Kidney capillary endothelial cell (primary cell): ENCODE measurements at regions not wholly inside any gene's neighbourhood (a gene's known extent, or its start where the extent isn't known, plus 50 kb on each side); places are given as distances from the start of the nearest gene placed in this dataset.
"Not testable (repeated sequence)": the region's sequence is repeated elsewhere in the genome, so short reads cannot be mapped to it uniquely, and the experiment has no call there.

ENCODE experiments used
- DNase-seq: peaks from one replicate; pipeline ENCODE4 v3.0.0-alpha.2; 2018; ENCODE audit warnings: low spot score

GRCh38 chr9:67423049-67423728 lies 430.8 kb upstream of the SPATA31A3 start:
- DNase-seq: not testable (repeated sequence)

GRCh38 chr9:67418496-67419079 lies 426.2 kb upstream of the SPATA31A3 start:
- DNase-seq: not testable (repeated sequence)

- not testable (repeated sequence) for DNase-seq
These were observed 425.1 kb upstream of the SPATA31A3 start for GRCh38 chr9:67417341-67417983.

GRCh38 chr9:67416639-67417038 lies 424.3 kb upstream of the SPATA31A3 start:
- not testable (repeated sequence) for DNase-seq

- not testable (repeated sequence) for DNase-seq
These were observed 418.4 kb upstream of the SPATA31A3 start for GRCh38 chr9:67410606-67411220.

GRCh38 chr9:67403739-67404138 lies 411.4 kb upstream of the SPATA31A3 start:
- not testable (repeated sequence) for DNase-seq

- not testable (repeated sequence) for DNase-seq
These were observed 405.4 kb upstream of the SPATA31A3 start for GRCh38 chr9:67397731-67398130.

GRCh38 chr9:67394782-67395181 lies 402.4 kb upstream of the SPATA31A3 start:
- DNase-seq: not testable (repeated sequence)

GRCh38 chr9:67394038-67394437 lies 401.7 kb upstream of the SPATA31A3 start:
- DNase-seq: not testable (repeated sequence)

- DNase-seq: not testable (repeated sequence)
These were observed 377.3 kb upstream of the SPATA31A3 start for GRCh38 chr9:67369664-67370063.

GRCh38 chr9:67362325-67362724 lies 370.0 kb upstream of the SPATA31A3 start:
- DNase-seq: not testable (repeated sequence)

- not testable (repeated sequence) for DNase-seq
These were observed 361.6 kb upstream of the SPATA31A3 start for GRCh38 chr9:67353961-67354360.

- DNase-seq: not testable (repeated sequence)
These were observed 357.0 kb upstream of the SPATA31A3 start for GRCh38 chr9:67349424-67349759.

- not testable (repeated sequence) for DNase-seq
These were observed 356.4 kb upstream of the SPATA31A3 start for GRCh38 chr9:67348562-67349423.

- not testable (repeated sequence) for DNase-seq
These were observed 355.7 kb upstream of the SPATA31A3 start for GRCh38 chr9:67348094-67348493.

- DNase-seq: not testable (repeated sequence)
These were observed 346.9 kb upstream of the SPATA31A3 start for GRCh38 chr9:67339216-67339615.

GRCh38 chr9:67338201-67338600 lies 345.9 kb upstream of the SPATA31A3 start:
- not testable (repeated sequence) for DNase-seq

GRCh38 chr9:67334727-67335572 lies 342.6 kb upstream of the SPATA31A3 start:
- not testable (repeated sequence) for DNase-seq

GRCh38 chr9:67331634-67332033 lies 339.3 kb upstream of the SPATA31A3 start:
- not testable (repeated sequence) for DNase-seq

GRCh38 chr9:67313409-67313808 lies 321.1 kb upstream of the SPATA31A3 start:
- DNase-seq: not testable (repeated sequence)

- DNase-seq: not testable (repeated sequence)
These were observed 320.2 kb upstream of the SPATA31A3 start for GRCh38 chr9:67312504-67312903.
